H1 (cell line): ENCODE measurements at regions not wholly inside any gene's neighbourhood (a gene's known extent, or its start where the extent isn't known, plus 50 kb on each side); places are given as distances from the start of the nearest gene placed in this dataset.

Experiments
- EZH2 ChIP-seq: fragments of 200-600 bp; sonication (generic); IDR thresholded peaks from 2 replicates; pipeline ENCODE4 v1.7.1; 2012; ENCODE audit warnings: low read depth, mild to moderate bottlenecking, moderate library complexity, low read length, inconsistent platforms; ENCODE audit not compliant: severe bottlenecking
- POLR2A ChIP-seq, 2 experiments: IDR thresholded peaks; 1 replicate in 1 of 2; 2 replicates in 1 of 2; pipeline ENCODE4 v1.6.1; 2011; ENCODE audit warnings: low read depth in 2 of 2, low read length in 2 of 2, mild to moderate bottlenecking in 2 of 2; ENCODE audit errors: control extremely low read depth in 1 of 2
- TF ChIP-seq, protein P1 (sequence below): IDR thresholded peaks from 2 replicates; pipeline ENCODE4 v1.6.1; 2012; ENCODE audit warnings: low read length, inconsistent platforms

DNA sequence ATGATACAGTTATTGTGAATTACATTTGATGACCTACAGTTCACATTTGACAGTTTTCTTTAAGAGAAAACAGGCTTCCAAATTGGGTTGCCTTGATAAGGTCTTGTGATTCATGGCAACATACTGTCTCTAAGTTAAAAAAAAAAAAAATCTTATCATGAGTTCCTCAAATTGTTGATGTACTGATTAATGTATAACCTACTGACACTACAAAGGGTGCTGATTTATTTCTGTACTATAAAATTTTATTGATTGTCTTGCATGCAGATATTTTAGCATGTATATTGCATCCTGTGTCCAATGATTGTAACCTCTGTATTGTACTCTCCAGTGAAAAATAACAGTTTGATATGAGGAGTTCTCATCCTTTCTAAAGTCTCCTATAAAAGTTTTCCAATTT, 197.3 kb upstream of the IVNS1ABP start:
- TF ChIP-seq, protein P1, sequence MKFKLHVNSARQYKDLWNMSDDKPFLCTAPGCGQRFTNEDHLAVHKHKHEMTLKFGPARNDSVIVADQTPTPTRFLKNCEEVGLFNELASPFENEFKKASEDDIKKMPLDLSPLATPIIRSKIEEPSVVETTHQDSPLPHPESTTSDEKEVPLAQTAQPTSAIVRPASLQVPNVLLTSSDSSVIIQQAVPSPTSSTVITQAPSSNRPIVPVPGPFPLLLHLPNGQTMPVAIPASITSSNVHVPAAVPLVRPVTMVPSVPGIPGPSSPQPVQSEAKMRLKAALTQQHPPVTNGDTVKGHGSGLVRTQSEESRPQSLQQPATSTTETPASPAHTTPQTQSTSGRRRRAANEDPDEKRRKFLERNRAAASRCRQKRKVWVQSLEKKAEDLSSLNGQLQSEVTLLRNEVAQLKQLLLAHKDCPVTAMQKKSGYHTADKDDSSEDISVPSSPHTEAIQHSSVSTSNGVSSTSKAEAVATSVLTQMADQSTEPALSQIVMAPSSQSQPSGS: no peak
- TF ChIP-seq EZH2 (no peak), POLR2A (IDR thresholded peaks at IDR 0.05; ENCODE audit: control extremely low read depth in 1 of 2, low read depth in 2 of 2, low read length in 2 of 2) (no peak)
